ENCODE measurements at regions not wholly inside any gene's neighbourhood (a gene's known extent, or its start where the extent isn't known, plus 50 kb on each side); places are given as distances from the start of the nearest gene placed in this dataset.

DNA sequence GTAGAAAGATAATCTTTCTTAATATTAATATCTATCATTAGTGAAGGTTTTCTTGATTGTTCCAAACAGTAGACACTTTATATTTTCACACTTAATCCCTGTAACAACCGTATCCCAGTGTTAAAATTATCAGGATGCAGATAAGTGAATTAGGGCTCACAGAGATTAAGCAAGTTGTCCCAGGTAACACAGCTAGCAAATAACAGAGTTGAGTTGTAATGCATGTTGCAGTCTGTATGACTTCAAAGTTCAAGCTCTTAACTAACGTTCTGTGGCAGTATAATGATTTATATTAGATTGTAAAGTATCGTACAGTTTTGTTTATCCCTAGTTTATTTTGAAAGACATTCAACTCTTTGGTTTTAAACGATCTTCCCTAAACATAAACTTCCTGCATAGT is 517.5 kb downstream of the TFAP2B start:
- TF ChIP-seq, protein P1, sequence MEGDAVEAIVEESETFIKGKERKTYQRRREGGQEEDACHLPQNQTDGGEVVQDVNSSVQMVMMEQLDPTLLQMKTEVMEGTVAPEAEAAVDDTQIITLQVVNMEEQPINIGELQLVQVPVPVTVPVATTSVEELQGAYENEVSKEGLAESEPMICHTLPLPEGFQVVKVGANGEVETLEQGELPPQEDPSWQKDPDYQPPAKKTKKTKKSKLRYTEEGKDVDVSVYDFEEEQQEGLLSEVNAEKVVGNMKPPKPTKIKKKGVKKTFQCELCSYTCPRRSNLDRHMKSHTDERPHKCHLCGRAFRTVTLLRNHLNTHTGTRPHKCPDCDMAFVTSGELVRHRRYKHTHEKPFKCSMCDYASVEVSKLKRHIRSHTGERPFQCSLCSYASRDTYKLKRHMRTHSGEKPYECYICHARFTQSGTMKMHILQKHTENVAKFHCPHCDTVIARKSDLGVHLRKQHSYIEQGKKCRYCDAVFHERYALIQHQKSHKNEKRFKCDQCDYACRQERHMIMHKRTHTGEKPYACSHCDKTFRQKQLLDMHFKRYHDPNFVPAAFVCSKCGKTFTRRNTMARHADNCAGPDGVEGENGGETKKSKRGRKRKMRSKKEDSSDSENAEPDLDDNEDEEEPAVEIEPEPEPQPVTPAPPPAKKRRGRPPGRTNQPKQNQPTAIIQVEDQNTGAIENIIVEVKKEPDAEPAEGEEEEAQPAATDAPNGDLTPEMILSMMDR (IDR thresholded peaks at IDR 0.05; ENCODE audit: low read depth, low read length): no peak
- TF ChIP-seq POLR2A (IDR thresholded peaks at IDR 0.05; ENCODE audit: extremely low read depth, insufficient read length) (no peak), MYC (IDR thresholded peaks at IDR 0.05; ENCODE audit: low read depth, low read length) (no peak)
- TF ChIP-seq, protein P2, sequence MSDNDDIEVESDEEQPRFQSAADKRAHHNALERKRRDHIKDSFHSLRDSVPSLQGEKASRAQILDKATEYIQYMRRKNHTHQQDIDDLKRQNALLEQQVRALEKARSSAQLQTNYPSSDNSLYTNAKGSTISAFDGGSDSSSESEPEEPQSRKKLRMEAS (IDR thresholded peaks at IDR 0.05; ENCODE audit: low read depth, low read length): no peak
